ENCODE measurements at regions not wholly inside any gene's neighbourhood (a gene's known extent, or its start where the extent isn't known, plus 50 kb on each side); places are given as distances from the start of the nearest gene placed in this dataset.

DNA sequence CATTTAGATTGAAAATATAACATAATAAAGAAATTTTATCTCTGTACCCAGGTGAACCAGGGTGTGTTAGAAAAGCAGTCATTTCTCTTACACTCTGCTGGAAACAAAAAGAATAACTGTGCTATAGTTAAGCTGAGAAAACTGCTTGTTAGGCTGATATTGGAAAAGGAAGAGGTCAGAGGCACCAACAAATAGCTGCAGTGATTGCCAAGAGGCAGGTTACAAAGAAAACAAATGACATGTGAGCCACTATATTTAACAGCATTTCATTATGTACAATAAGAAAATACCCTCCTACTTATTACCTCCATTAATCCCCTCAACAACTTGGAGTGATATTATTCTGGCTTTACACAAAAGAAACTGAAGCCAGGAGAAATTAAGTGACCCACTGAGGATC is 607.9 kb upstream of the TLE4 start:
- H3K4me3 Mint-ChIP-seq: no peak overlapping the region
- H3K4me1 Mint-ChIP-seq: no peaks in the 10 kb centered on the region
- H3K9me3 Mint-ChIP-seq: peaks cover 0 to 15% (median 9%) of the 10 kb centered on the region in 5 donors
- CTCF ChIA-PET: no interaction called here
- H3K27ac Mint-ChIP-seq: no peak overlapping the region
- POLR2A ChIA-PET: no interaction called here
- Histone ChIP-seq H3K27me3 (ENCODE audit: insufficient read depth, low read length, poor library complexity, severe bottlenecking) (no peaks in the 10 kb centered on the region), H3K27ac (ENCODE audit: low read depth, low read length) (no peak overlapping the region), H3K36me3 (ENCODE audit: insufficient read depth, low read length) (no peaks in the 10 kb centered on the region), H3K9me3 (ENCODE audit: low read length) (no peaks in the 10 kb centered on the region), H3K4me3 (ENCODE audit: low read length) (no peak overlapping the region), H3K4me1 (ENCODE audit: insufficient read depth, low read length) (no peaks in the 10 kb centered on the region)
- H3K36me3 Mint-ChIP-seq: no peaks in the 10 kb centered on the region
- no peaks in the 10 kb centered on the region for H3K27me3 Mint-ChIP-seq
- no peak for DNase-seq

DNA sequence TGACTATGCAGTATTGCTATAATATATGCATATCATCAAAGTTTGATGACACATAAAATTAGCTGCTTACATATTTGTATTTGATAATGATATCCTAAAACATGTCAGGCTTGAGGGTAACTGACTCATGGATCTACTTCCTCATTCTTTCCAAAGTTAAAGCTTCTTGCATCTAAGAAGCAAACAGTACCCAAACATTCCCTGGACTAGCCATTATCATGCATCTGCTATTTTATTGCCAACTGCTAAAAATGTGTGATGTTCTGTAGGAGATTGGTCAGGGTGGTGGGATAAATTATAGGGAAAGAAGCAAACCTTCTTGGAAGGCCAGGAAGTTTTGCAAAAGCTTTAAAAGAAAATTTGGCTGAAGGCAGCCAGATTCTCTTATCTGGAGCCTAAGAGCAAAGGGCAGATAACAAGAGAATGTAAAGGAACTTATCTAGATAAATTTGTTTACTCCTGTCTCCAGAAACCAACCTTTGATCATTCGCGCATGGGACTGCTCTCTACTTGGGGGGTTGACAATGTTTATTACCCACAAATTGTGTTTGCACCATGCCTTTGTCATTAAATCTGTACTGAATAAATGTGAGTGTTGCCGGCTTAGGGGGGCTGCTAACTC is 604.1 kb upstream of the TLE4 start:
- no peaks in the 10 kb centered on the region for H3K4me1 Mint-ChIP-seq
- no peaks in the 10 kb centered on the region for H3K9me3 Mint-ChIP-seq
- no peaks in the 10 kb centered on the region for H3K36me3 ChIP-seq (ENCODE audit: insufficient read depth, low read length)
- H3K4me3 ChIP-seq (ENCODE audit: low read length): no peak overlapping the region
- H3K36me3 Mint-ChIP-seq: no peaks in the 10 kb centered on the region
- no peaks in the 10 kb centered on the region for H3K9me3 ChIP-seq (ENCODE audit: low read length)
- ChIA-PET CTCF (no interaction called here), POLR2A (no interaction called here)
- H3K4me3 Mint-ChIP-seq: no peak overlapping the region
- DNase-seq: no peak
- no peak overlapping the region for H3K27ac Mint-ChIP-seq
- H3K4me1 ChIP-seq (ENCODE audit: insufficient read depth, low read length): no peaks in the 10 kb centered on the region
- H3K27me3 ChIP-seq (ENCODE audit: insufficient read depth, low read length, poor library complexity, severe bottlenecking): no peaks in the 10 kb centered on the region
- no peak overlapping the region for H3K27ac ChIP-seq (ENCODE audit: low read depth, low read length)
- no peaks in the 10 kb centered on the region for H3K27me3 Mint-ChIP-seq

DNA sequence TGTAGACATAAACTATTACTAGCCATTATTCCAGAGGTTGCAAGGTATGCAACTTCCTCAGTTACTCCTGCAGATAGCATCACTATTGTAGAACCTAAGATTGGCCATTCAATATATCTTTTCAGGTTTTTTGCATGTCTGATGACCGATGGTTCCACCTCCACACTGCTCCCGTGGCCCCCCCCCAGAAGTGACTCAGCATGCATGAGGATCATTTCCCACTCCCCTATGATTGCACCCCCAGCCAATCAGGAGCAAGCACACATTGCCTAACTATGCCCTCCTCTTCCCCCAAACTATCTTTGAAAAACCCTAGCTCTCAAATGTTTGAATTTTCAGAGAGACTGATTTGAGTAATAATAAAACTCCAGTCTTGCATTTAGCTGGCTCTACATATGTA is 601.4 kb upstream of the TLE4 start:
- Mint-ChIP-seq H3K4me3 (no peak overlapping the region), H3K36me3 (no peaks in the 10 kb centered on the region), H3K27me3 (no peaks in the 10 kb centered on the region), H3K4me1 (no peaks in the 10 kb centered on the region), H3K27ac (no peak overlapping the region), H3K9me3 (peaks cover 0 to 3% (median 0%) of the 10 kb centered on the region in 5 donors)
- POLR2A ChIA-PET: no interaction called here
- CTCF ChIA-PET: no interaction called here
- no peaks in the 10 kb centered on the region for H3K9me3 ChIP-seq (ENCODE audit: low read length)
- no peak overlapping the region for H3K27ac ChIP-seq (ENCODE audit: low read depth, low read length)
- H3K4me3 ChIP-seq (ENCODE audit: low read length): no peak overlapping the region
- no peaks in the 10 kb centered on the region for H3K4me1 ChIP-seq (ENCODE audit: insufficient read depth, low read length)
- no peaks in the 10 kb centered on the region for H3K27me3 ChIP-seq (ENCODE audit: insufficient read depth, low read length, poor library complexity, severe bottlenecking)
- H3K36me3 ChIP-seq (ENCODE audit: insufficient read depth, low read length): no peaks in the 10 kb centered on the region
- no peak for DNase-seq

DNA sequence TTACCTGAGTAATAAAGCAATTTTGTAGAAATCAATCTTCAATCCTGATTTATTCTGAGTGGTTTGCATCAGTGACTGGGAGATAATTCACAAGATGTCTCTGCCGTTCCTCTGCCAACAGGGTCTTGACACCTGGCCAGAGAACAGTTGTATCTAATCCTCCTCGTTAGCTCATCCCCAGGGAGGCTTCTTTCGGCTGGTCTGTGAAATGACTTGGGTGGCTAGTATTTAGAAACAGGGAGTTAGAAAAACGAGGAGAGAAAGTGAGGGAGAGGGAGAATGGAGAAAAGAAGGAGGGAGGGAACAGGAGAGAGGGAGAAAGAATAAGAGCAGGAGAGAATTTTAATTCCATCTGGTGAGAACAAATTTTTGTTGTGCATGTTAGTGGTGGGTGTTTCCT is 600.2 kb upstream of the TLE4 start:
- no peaks in the 10 kb centered on the region for H3K4me1 ChIP-seq (ENCODE audit: insufficient read depth, low read length)
- Mint-ChIP-seq H3K4me1 (no peaks in the 10 kb centered on the region), H3K36me3 (no peaks in the 10 kb centered on the region), H3K9me3 (peaks cover 0 to 3% (median 2%) of the 10 kb centered on the region in 5 donors), H3K27me3 (no peaks in the 10 kb centered on the region), H3K27ac (no peak overlapping the region), H3K4me3 (no peak overlapping the region)
- CTCF ChIA-PET: no interaction called here
- DNase-seq: no peak
- no peaks in the 10 kb centered on the region for H3K27me3 ChIP-seq (ENCODE audit: insufficient read depth, low read length, poor library complexity, severe bottlenecking)
- H3K9me3 ChIP-seq (ENCODE audit: low read length): no peaks in the 10 kb centered on the region
- H3K27ac ChIP-seq (ENCODE audit: low read depth, low read length): no peak overlapping the region
- H3K36me3 ChIP-seq (ENCODE audit: insufficient read depth, low read length): no peaks in the 10 kb centered on the region
- no peak overlapping the region for H3K4me3 ChIP-seq (ENCODE audit: low read length)
- POLR2A ChIA-PET: no interaction called here

DNA sequence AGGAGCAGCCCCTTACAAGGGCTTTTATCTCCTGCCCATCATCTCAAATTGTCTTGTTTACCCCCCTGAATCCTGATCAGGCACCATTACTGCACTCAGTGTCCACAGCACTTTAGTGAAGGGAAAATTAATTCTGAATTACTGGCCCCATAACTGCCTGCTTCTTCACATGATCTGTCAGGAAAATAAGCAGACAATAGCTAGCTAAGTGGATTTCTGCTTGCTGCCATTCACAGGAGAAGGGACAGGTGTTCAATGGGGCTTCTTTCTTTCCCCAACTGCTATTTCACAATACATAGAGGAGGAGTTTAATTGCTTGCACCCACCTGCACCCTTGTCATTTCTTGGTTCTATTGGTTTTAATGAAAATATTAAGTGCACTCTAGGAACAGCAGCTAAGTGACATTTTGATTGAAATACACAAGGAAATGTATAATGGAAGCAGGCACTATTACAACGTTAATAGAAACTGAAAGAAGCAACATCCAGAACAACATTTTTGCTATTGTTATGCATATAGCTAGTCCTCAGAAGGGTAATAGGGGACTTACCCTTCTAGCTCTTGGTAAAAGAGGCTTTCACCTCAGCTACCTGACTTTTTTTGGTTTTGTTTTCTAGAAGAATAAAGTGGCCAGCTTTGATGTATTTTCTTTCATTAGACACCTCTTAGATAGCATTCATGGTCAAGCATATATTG is 599.3 kb upstream of the TLE4 start:
- Mint-ChIP-seq H3K4me1 (no peaks in the 10 kb centered on the region), H3K9me3 (peaks cover 0 to 6% (median 2%) of the 10 kb centered on the region in 5 donors), H3K27ac (no peak overlapping the region), H3K27me3 (no peaks in the 10 kb centered on the region), H3K36me3 (no peaks in the 10 kb centered on the region), H3K4me3 (no peak overlapping the region)
- no peak overlapping the region for H3K27ac ChIP-seq (ENCODE audit: low read depth, low read length)
- no peaks in the 10 kb centered on the region for H3K9me3 ChIP-seq (ENCODE audit: low read length)
- no peaks in the 10 kb centered on the region for H3K4me1 ChIP-seq (ENCODE audit: insufficient read depth, low read length)
- no peak overlapping the region for H3K4me3 ChIP-seq (ENCODE audit: low read length)
- ChIA-PET POLR2A (no interaction called here), CTCF (no interaction called here)
- no peaks in the 10 kb centered on the region for H3K36me3 ChIP-seq (ENCODE audit: insufficient read depth, low read length)
- DNase-seq: no peak
- no peaks in the 10 kb centered on the region for H3K27me3 ChIP-seq (ENCODE audit: insufficient read depth, low read length, poor library complexity, severe bottlenecking)

DNA sequence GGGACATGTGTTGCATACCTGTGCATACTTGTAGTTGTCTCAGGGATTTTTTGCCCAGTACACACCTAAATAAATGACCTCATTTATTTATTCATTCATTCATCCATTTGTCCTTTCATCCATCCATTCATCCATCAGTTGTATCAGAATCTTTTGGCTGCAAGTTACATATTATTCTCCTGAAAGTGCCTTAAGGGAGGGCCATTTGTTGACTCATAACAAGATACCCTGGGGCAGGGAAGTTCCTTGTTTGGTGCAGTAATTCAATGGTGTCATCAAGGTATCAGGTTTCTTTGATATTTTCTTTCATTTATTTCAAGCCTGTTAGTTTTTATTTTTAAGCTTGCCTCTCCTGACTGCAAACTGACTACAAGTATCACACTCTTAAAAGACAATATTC is 597.9 kb upstream of the TLE4 start:
- H3K27ac ChIP-seq (ENCODE audit: low read depth, low read length): no peak overlapping the region
- Mint-ChIP-seq H3K27ac (no peak overlapping the region), H3K27me3 (no peaks in the 10 kb centered on the region), H3K36me3 (no peaks in the 10 kb centered on the region), H3K4me3 (no peak overlapping the region), H3K4me1 (no peaks in the 10 kb centered on the region), H3K9me3 (peaks cover 0 to 6% (median 2%) of the 10 kb centered on the region in 5 donors)
- no peak for DNase-seq
- H3K27me3 ChIP-seq (ENCODE audit: insufficient read depth, low read length, poor library complexity, severe bottlenecking): no peaks in the 10 kb centered on the region
- H3K4me3 ChIP-seq (ENCODE audit: low read length): no peak overlapping the region
- ChIA-PET POLR2A (no interaction called here), CTCF (no interaction called here)
- H3K9me3 ChIP-seq (ENCODE audit: low read length): no peaks in the 10 kb centered on the region
- H3K4me1 ChIP-seq (ENCODE audit: insufficient read depth, low read length): no peaks in the 10 kb centered on the region
- H3K36me3 ChIP-seq (ENCODE audit: insufficient read depth, low read length): no peaks in the 10 kb centered on the region

DNA sequence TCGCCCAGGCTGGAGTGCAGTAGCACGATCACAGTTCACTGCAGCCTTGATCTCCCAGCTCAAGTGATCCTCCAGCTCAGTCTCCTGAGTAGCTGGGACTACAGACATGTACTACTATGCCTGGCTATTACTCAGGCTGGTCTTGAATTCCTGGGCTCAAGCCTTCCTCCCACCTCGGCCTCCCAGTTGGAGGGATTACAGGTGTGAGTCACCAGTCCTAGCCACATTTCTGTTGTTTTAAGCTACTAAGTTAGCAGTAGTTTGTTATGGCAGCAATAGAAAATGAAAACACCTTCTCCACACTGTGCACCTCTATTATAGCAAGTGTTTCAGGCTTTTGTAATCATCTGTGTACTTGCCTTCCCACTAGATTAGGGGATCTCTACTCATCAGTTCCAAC is 588.9 kb upstream of the TLE4 start:
- no peak overlapping the region for H3K4me3 ChIP-seq (ENCODE audit: low read length)
- POLR2A ChIA-PET: no interaction called here
- H3K27ac ChIP-seq (ENCODE audit: low read depth, low read length): no peak overlapping the region
- H3K9me3 ChIP-seq (ENCODE audit: low read length): no peaks in the 10 kb centered on the region
- Mint-ChIP-seq H3K4me1 (no peaks in the 10 kb centered on the region), H3K36me3 (peaks cover 0 to 1% (median 0%) of the 10 kb centered on the region in 3 donors), H3K27ac (no peak overlapping the region), H3K4me3 (no peak overlapping the region), H3K27me3 (no peaks in the 10 kb centered on the region), H3K9me3 (peaks cover 0 to 3% (median 2%) of the 10 kb centered on the region in 5 donors)
- H3K36me3 ChIP-seq (ENCODE audit: insufficient read depth, low read length): no peaks in the 10 kb centered on the region
- DNase-seq: no peak
- no peaks in the 10 kb centered on the region for H3K4me1 ChIP-seq (ENCODE audit: insufficient read depth, low read length)
- CTCF ChIA-PET: no interaction called here
- no peaks in the 10 kb centered on the region for H3K27me3 ChIP-seq (ENCODE audit: insufficient read depth, low read length, poor library complexity, severe bottlenecking)

DNA sequence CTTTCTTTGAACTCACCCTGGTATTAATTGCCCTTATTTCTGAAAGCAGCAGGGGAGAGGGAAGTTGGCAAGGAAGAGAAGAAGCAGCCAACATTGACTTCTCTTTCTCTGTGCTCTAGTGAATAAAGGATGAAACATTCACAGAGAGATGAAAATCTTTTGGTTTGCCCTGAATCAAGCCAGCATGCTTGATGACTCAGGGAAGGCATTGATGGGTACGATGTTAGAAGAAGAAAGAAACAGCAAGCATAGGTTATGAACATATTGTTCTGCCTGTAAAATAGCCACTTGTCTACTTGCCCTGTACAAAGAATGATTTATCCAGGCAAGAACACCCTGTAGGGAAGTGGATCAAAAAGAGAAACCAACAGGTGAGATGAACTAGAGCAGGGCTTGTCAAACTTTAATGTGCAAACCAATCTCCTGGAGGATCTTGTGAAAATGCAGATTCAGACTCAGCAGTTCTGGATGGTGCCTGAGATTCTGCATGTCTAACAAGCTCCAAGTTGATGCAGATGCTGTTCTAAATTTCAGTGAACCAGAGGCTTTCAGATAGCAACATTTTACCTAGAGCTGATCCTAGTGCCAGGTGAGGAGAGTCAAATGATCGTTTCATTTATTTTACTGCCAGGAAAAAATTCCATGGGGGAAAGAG is 586.6 kb upstream of the TLE4 start:
- peaks cover 0 to 1% (median 0%) of the 10 kb centered on the region in 3 donors for H3K36me3 Mint-ChIP-seq
- Histone ChIP-seq H3K4me1 (ENCODE audit: insufficient read depth, low read length) (no peaks in the 10 kb centered on the region), H3K27ac (ENCODE audit: low read depth, low read length) (no peak overlapping the region), H3K36me3 (ENCODE audit: insufficient read depth, low read length) (no peaks in the 10 kb centered on the region), H3K9me3 (ENCODE audit: low read length) (no peaks in the 10 kb centered on the region), H3K27me3 (ENCODE audit: insufficient read depth, low read length, poor library complexity, severe bottlenecking) (no peaks in the 10 kb centered on the region), H3K4me3 (ENCODE audit: low read length) (no peak overlapping the region)
- no peak overlapping the region for H3K4me3 Mint-ChIP-seq
- H3K27ac Mint-ChIP-seq: no peak overlapping the region
- H3K9me3 Mint-ChIP-seq: peaks cover 0 to 2% (median 0%) of the 10 kb centered on the region in 5 donors
- ChIA-PET POLR2A (no interaction called here), CTCF (no interaction called here)
- H3K4me1 Mint-ChIP-seq: no peaks in the 10 kb centered on the region
- no peak for DNase-seq
- H3K27me3 Mint-ChIP-seq: no peaks in the 10 kb centered on the region
